Activated T-cell treated with anti-CD3 and anti-CD28 coated beads for 4 hours (primary cell): ENCODE measurements at regions not wholly inside any gene's neighbourhood (a gene's known extent, or its start where the extent isn't known, plus 50 kb on each side); places are given as distances from the start of the nearest gene placed in this dataset.

Experiments used
- DNase-seq: peaks from one replicate; pipeline ENCODE4 v3.0.0-alpha.2; 2020

DNA sequence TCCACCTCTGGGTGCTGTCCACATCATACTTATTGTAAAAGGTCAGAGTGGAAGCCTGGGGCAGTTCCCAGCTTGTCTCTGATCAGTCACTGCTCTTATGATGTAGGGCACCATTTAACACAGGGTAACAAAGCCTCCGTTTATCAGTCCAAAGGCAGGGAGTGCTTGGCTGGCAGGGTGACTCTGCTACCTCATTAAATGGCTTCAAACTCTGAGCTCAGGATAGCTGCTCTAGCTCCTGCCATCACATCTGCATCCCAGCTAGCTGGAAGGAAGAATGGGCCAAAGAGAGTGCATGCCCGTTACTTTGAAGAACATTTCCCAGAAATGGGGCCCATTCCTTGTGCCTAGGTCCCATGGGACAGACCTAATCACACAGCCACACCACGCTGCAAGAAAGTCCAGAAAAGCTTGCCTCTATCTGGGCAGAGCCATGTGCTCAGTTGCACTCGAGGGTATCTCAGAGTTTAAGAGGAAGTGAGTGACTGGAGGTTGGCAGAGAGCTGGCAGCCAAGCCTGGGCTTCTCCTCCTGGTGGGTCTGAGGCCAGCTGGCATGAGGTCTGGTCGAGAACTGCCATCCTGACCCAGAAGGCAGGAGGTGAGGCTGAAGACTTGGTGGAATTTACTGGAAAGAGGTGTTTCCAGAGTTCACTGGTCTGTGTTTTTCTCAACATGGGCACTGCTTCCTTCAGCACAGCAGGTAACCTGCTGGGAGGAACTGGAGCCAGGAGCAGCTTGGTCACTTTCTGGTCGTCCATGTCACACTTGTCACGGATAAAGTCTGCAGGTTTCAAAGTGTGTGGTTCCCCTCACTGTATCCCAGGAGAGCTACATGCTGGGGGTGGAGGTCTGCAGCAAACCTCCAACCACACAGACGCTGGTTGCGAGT is 935.7 kb downstream of the BRD1 start:
- no peak for DNase-seq

GRCh38 chr22:48890693-48891554 is 936.7 kb downstream of the BRD1 start:
- DNase-seq, result no peak

- DNase-seq, result no peak
Observed at GRCh38 chr22:48889887-48890692, 937.6 kb downstream of the BRD1 start.

DNA sequence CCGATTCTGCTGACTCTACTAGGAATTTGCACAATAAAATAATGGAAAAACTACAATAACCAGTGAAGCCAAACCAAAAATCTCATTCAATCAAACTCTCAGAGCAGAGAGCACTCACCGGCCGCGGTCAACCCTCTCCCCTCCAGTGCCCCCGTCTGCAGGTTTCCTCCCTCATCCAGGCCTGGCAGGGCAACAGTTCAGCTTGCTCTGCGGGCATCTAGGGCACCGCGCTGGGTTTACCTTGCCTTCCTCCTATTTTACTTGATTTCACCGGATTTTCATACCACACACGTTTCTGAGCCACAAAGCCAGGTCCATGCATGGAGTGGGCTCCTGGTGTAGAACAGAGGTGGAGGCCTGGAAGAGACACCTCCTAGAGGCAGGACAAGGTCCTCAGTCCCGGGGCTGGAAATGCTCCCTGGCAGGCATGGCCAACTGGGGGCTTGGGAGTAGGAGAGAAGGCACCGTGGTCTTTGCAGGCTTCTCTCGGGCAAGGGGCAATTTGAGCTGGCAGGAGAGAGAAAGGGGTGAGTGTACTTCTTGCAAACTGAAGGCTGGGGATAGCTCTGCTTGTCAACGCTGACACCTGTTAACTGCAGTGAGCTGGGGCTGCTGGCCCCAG is 938.4 kb downstream of the BRD1 start:
- DNase-seq, result no peak

DNA sequence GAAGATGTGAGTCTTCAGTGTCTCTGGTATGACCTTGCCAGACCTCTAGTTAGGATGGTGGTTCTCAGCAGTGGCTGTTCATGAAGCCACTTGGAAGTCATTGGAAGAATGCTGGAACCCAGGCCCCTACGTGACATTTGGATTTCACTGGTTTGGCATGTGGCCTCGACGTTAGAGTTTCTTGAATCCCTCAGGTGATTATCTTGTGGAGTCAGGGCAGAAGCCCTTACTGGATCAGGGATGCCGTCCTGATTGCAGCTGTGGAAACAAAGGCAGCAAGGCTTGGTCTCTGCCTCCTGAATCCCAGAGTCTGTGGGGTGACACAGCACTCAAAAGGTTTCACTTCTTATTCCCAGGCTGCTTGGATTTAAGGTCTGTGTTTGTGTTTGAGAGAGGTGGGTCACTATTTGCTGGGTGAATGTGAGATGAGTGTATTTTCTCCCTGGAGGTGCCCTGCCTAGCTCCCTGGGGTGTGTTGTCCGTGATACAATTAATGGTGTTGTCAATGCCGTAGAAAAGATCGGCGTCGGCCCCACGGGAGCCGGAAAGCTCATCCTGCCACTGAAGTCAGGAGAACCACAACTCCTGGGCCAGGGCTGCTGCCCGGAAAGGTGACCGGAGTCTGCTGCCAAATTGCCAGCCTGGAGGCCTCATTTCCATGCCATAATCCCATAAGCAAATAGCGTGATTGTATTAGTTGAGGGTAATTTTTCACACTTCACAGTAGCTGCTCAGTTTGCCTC is 939.0 kb downstream of the BRD1 start:
- DNase-seq, result no peak

DNA sequence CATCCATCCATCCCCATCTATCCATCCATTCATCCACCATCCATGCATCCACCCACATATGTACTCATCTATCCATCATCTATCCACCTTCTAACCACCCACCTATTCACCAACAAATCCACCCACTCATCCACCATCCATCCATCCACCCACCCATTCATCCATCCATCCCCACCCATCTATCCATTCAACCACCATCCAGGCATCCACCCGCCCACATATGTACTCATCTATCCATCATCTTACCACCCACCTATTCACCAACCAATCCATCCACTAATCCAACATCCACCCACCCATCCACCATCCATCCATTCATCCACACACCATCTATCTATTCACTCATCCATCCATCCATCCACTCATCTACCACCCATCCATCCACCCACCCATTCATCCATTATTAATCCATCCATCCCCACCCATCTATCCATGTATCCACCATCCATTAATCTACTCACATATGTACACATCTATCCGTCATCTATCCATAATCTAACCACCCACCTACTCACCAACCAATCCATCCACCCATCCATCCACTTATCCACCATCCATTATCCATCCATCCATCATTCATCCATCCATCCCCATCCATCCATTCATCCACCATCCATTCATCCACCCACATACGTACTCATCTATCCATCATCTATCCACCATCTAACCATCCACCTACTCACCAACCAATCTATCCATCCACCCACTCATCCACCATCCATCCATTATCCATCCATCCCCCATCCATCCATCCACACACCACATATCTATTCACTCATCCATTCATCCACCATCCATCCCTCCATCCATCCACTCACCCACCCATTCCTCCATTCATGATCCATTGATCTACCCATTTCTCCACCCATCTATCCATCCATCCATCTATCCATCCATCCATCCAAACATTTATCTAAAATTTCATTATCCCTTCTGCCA is 940.0 kb downstream of the BRD1 start:
- DNase-seq, result no peak

GRCh38 chr22:48886604-48887393 is 940.9 kb downstream of the BRD1 start:
- DNase-seq, result no peak

- no peak for DNase-seq
Observed at GRCh38 chr22:48885919-48886305, 941.8 kb downstream of the BRD1 start.

DNA sequence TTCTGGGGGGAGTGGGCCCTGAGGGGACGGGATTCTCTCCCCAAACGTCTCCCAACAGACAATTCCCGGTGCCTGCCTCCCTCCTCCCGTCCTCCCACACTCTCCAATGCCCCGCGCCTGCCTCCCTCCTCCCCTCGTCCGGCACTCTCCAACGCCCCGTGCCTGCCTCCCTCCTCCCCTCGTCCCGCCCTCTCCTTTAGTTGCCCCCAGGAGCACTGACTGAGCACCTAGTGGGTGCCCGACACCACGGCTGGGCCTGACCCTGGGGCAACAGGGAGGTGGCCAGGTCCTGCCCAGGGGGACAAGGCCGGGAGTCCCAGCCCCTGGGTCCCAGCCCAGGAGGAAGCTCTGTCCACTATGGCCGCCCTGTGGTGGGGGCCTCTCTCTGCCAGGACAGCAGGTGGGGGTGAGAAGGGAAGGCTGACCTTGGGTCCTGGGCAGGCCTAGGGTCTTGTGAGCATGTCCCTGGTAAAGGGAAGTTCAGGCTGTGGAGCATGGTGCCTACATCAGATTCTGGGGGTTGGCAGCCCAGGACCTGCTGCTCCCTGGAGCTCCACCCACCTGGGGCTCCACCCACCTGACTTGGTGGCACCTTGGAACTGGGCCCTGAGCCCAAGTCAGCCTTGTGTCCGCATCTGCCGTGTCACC is 942.3 kb downstream of the BRD1 start:
- no peak for DNase-seq

- no peak for DNase-seq
Observed at GRCh38 chr22:48884786-48885185, 942.9 kb downstream of the BRD1 start.

DNA sequence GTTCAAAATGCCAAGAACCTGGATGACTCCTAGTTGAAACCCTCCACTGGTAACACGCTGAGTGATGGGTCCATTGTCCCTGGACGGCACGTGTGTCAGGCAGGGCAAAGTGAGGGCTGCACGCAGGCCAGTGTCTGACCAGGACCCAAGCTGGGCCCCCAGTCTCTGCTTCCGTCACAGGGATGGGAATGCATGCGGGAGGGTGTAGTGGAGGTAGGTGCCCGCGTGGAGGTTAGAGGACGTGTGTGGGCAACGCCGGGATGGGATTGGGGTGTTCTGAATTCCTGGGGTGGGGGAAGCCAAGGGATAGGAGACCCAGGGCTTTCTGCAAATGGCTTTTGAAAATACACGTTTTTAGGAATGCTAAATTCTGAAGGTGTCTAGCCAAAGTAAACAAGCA is 943.3 kb downstream of the BRD1 start:
- DNase-seq, result no peak

- DNase-seq, result no peak
Observed at GRCh38 chr22:48883211-48883960, 944.3 kb downstream of the BRD1 start.

DNA sequence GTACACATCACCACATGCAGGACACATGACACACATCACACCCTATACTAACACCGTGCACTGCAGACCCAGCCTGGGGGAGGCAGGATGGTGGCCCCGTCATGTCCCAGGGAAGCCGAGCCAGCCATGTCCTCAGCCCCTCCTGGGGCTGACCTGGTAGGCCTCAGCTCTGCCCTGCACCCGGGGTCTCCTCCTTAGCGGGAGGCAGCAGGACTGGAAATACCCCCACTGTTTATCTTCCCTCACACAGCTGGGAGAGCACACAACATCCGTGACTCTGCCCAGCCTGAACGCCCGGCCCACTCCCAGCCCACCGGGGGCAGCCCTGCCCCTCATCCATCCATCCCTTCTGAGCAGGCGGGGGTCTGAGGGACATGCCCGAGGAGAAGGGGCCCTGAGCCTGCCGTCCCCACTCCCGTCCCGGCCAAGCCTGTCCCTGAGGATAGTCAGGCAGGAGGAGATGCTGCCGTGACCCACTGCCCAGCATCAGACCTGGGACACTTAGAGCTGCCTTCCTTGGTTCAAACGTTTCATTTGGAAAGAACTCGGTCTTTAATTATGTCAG is 945.0 kb downstream of the BRD1 start:
- no peak for DNase-seq

- DNase-seq, result no peak
Observed at GRCh38 chr22:48881326-48881980, 946.2 kb downstream of the BRD1 start.

DNA sequence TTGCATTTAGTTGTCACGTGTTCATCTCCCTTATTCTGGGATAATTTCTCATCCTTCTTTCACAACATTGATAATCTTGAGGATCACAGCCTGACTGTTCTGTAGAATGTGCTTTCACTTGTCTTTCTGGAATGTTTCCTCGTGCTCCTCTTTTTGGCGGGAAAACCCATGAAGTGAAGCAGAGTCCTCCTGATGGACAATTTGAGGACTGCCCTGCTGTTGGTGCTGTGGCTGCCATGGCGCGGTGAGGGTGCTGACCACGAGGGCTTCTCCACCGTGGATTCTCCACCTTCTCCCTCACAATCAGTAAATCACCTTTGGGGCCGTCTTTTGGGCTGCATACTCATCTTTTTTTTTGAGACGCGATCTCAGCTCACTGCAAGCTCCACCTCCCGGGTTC is 946.9 kb downstream of the BRD1 start:
- DNase-seq, result no peak

DNA sequence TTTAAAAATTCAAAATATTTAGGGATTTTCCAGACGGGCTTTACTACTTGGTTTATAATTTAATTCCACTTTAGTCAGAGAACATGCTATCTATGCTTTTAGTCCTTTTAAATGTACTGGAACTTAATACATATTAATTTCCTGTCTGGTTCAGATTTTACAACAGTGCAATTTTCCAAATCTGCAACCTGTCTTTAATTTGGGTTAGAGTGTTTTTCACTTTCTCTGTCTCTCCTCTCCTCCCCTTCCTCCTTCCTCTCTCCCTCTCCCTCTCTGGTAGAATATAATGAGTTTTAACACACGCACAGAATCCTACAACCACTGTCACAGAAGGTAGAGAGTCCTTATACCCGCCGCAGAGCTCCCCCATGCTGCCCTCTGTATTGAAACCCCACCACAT is 950.7 kb downstream of the BRD1 start:
- DNase-seq, result no peak

DNA sequence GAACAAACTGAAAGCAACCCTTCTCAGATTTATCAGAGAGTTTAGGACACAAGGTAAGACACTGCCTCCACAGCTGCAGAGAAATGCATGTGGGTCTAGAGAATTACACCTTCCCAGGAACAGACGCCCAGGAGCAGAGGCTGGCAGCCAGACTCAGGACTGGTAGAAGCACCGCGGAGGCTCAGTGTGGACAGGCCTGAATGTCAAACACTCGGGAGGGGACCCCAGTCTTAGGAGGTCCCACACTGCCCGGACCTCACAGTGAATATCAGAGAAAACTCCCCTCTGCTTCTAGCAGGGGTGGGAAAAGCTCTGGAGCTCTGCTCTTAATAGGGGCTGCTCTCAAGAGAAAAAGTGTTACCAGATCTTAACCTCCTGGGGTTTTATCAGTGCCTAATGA is 952.7 kb downstream of the BRD1 start:
- no peak for DNase-seq

GRCh38 chr22:48873191-48873520 is 954.5 kb downstream of the BRD1 start:
- no peak for DNase-seq
